HG03342 (cell line): ENCODE measurements at regions not wholly inside any gene's neighbourhood (a gene's known extent, or its start where the extent isn't known, plus 50 kb on each side); places are given as distances from the start of the nearest gene placed in this dataset.

Experiments
- ATAC-seq: cut with Tn5 transposase; IDR thresholded peaks from one replicate; pipeline ENCODE4 v1.9.1; 2021; ENCODE audit warnings: mild to moderate bottlenecking, moderate library complexity; ENCODE audit not compliant: unreplicated experiment

DNA sequence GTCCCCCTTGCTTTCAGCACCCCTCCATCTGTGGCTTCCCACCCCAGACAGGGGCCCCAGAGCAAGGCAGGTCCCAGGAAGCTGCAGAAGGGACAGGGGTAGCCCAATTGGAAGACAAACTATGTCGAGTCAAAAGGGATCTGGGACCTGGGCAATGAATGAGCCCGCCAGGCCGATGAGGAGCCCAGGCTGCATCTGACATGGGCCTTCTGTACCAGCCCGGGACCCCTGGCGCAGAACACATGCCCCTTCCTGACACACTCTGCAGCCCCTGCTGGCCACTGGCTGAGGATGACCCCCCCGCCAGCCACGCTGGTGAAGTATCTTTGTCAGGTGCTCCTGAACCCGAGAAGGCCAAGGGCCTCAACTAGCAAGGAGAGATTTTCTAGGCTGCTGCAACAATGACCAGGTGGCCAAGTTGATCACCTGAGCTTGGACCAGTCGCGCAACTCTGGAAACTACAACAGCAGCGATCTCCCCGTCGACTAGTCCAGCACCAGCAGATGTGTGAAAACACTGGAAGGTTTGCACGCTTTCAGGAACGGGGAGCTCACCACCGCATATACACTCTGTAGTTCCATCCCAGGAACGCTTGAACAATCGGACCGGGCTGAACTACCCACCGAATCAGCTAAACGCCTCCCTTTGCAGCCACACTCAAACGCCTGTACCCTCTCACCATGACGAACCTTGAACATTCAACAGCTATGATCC, 119.0 kb downstream of the NCOR2 start:
- no peak for ATAC-seq

GRCh38 chr12:124446364-124446763, 121.0 kb downstream of the NCOR2 start:
- no peak for ATAC-seq

- no peak for ATAC-seq
Measured at GRCh38 chr12:124445826-124446225, 121.6 kb downstream of the NCOR2 start.

DNA sequence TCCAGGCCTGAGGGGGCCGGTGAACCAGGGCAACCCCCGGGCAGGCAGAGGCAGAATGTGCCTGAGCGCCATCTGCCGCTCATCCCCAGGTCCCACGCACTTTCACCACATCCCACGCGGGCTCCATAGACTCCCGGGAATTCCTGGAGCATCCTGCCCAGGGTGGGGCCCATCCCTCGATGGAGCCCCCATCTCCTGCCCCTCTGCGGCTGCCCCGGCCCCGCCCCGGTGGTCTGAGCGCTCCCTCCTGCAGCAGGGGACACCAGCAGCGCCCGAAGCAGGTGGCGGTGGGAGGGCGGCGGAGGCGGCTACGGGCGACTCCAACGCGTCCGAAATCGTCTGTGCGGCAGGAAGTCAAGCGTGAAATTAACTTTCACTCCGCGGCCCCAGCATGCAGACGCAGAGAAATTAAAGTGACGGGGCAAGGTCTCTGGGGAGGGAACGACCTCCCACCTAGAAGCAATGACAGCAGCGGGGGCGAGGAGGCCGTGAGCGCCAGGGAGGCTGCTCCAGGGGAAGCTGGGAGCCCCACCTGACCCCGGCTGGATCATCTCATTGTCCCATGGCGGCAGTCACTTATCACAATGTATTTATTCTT, 122.2 kb downstream of the NCOR2 start:
- no peak for ATAC-seq

GRCh38 chr12:124443931-124444712, 123.3 kb downstream of the NCOR2 start:
- ATAC-seq: no peak

GRCh38 chr12:124442772-124443445, 124.5 kb downstream of the NCOR2 start:
- ATAC-seq: no peak

DNA sequence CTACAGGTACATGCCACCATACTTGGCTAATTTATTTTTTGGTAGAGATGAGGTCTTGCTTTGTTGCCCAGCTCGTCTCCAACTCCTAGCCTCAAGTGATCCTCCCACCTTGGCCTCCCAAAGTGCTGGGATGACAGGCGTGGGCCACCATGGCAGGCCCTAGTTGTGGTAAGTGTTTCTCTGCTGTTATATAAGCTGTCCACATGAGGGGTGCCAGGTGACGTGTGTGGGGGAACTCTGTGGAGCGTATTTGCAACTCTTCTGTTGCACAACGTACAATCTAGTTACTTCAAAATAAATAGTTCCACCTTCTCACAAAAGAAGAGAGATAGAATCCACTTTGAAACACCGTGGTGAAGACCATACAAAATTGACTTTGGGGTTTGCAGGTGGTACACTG, 125.1 kb downstream of the NCOR2 start:
- no peak for ATAC-seq

DNA sequence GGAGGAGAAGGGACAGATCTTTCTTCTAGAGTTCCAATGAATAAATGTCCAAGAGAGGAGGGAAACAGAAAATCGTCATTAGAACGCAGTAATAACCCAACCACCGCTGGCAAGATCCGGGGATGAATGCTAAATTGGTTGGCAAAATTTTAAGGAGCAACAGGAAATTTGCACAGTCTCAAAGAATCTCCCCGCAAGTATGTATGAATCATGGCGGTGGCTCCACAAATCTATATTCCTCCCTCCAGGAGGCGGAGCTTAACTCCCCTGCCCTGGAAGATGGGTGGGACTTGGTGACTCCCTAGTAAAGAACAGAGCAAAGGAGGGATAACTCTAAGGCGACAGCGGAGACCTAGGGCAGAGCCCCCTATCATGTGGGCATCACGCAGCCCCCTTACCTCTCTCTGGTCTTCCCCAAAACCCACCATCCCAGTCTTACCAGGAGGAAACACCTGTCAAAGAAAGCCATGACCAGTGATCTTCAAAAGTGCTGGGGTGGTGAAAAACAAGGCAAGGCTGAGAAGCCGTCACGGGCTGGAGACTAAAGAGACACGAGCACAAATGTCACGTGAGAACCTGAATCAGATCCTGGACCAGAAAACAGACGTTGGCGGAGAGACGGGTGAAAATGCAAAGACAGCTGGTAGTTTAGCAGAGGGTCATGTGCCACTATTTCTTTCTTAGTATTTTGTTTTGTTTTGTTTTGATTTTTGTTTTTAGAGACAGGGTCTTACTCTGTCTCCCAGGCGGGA, 125.8 kb downstream of the NCOR2 start:
- ATAC-seq: no peak

- ATAC-seq: no peak
Measured at GRCh38 chr12:124440841-124441381, 126.5 kb downstream of the NCOR2 start.

DNA sequence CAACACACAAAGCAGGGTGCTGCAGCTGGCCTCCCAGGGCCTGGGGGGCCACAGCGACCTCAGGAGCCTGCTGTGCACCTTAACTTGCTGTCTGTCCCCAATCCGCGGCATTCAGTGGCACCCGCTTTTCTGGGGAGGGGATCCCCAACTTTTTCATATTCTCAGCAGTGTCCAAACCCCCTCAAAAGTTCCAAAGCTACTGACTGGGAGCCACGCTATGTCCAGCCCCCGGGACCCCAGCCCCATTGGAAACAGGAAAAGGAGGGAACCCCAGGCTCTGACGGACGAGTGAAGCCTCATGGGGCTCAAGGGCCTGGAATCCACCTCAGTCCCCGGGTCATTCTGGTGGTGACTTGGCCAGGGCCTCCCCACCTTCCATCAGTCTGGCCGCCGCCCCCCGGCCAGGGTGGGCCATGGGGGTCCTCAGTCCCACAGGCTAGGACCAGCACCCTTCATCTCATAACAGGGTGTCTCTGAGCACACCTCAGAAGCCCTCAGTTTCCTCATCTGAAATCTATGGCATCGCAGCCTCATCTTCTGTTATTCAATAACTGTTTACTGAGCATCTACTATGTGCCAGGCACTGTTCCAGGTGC, 127.3 kb downstream of the NCOR2 start:
- ATAC-seq: no peak

DNA sequence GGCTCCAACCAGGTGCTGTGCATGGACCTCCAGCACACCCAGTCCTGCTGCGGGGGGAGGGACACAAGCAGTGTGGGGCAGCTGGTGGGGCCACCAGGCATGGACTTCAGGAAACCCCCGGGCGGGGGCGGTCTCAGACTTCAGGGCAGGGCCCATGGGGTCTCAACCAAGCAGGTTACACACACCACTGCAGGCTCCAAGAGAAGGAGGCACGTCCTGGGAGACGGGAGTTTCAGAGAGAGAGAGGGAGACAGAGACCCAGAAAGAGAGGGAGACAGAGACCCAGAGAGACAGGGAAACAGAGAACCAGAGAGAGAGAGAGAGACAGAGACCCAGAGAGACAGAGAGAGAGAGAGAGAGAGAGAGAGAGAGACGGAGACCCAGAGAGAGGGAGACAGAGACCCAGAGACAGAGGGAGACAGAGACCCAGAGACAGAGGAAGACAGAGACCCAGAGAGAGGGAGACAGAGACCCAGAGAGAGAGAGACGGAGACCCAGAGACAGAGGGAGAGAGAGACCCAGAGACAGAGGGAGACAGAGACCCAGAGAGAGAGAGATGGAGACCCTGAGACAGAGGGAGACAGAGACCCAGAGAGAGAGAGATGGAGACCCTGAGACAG, 128.9 kb downstream of the NCOR2 start:
- ATAC-seq: no peak

DNA sequence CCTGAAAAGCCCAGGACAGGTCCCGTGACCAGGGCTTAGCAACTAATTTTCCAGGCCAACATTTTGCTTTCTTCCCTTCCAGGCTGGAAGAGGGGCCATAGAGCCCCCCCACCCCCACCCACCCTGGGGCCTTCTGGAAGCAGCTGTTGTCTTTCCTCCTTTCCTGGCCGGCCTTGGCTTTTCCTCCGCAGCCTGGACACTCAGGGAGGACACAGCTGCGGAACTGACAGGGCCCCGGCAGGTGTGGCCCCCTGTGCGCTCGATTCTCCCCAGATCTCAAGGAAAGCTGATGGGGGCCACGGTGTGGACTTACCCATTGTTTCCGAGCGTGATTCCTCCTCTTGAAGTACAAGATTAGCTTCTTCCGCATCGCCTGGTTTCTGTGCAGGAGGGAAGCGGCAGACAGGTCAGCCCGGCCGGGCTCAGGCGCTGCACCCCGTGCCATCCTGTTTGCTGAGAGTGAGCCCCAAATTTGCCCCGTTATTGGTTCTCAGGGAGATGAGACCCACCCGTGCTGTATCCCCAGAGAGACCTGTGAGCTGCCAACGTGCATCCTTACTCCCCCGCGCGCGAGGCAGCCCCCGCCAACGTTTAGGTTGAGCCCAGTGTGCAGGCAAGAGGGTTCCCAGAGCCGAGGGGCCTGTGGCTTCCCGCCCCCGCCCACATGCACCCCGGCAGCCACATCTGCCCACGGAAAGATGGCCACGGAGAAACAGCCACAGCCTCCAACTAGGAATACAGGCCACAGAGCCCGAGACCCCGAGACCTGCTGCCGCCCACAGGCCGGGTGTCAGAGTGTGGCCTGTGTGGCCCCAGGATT, 129.6 kb downstream of the NCOR2 start:
- no peak for ATAC-seq

GRCh38 chr12:124437121-124437520, 130.3 kb downstream of the NCOR2 start:
- ATAC-seq: no peak

- no peak for ATAC-seq
Measured at GRCh38 chr12:124436366-124436765, 131.0 kb downstream of the NCOR2 start.

DNA sequence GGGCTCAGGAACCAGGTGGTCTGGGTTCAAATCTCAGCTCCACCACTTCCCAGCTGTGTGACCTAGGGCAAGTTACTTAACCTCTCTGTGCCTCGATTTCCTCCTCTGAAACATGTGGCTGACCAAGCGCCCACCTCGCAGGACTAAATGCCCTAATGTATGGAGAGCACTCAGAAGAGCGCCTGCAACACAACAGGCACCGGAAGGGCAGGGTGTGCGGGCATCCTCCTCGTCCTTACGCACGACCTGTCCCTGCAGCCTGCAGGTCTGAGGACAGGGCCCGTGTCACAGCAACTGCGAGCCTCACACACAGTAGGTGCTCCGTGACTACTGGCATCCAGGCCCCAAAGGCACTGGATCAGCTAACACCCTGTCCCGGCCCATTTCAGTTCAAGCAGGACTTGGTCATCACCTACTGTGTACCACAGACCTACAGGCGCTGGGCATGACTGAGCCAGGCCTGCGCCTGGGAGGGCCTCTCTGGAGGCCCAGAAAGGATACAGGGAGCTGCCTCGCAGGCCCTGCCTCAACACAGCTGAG, 131.5 kb downstream of the NCOR2 start:
- no peak for ATAC-seq

GRCh38 chr12:124434951-124435805, 132.2 kb downstream of the NCOR2 start:
- no peak for ATAC-seq

DNA sequence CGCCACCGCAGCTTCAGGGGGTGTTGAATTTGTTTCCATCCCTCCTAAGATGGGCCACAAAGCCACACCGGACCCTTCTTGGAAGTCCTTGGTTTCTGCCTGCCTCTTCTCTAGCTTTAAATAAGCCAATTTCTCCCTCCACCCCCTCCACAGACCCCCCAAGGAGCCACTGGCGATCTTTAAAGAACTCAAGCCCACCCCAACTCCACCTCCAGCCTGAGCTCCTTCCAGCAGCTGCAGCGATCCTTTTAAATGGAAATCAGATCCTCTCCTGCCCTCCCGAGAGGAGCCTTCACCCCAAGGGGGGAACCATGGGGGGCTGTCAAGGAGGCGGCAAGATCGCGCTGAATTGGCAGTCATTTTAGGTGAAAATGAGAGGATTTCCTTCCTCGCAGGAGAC, 133.1 kb downstream of the NCOR2 start:
- ATAC-seq: no peak

DNA sequence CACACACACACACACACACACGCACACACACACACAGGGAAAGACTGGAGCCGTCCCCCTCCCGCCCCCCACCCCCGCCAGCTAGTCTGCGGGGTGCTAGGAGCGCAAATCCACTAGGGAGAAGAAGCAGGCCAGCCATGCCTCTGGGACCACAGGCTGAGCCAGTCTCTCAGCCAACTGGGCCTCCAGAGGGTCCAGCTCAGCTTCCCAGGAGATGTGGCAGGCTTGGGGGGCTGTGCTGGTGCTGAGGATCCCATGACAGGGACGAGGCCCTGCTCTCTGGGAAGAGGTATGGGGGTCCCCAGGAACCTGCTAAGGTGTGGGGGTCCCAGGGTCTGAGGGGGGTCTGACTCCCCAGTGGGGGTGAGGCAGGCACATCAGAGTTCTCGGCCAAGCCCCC, 133.5 kb downstream of the NCOR2 start:
- no peak for ATAC-seq
